ENCODE measurements at regions not wholly inside any gene's neighbourhood (a gene's known extent, or its start where the extent isn't known, plus 50 kb on each side); places are given as distances from the start of the nearest gene placed in this dataset.

DNA sequence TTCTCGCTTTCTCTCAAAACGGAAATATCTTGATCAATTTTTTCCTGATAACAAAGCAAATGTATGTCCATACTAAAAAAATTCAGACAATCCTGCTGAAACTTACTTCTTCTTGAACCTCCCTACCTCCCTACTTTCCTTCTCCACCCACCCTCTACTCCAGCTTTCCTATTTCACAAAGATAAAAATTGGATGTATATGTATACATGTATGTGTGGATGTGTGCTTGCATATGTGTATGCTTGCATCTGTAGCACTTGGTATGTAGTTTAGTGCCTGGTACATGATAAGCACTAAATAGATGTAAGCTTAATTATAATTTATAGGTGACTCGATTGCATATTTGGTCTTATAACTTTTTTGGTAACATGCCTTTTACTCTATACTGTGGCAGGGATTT, 167.5 kb upstream of the ITGA4 start:
- no peak overlapping the region for H3K4me3 ChIP-seq (ENCODE audit: low read depth, low read length)
- DNase-seq (ENCODE audit: low read depth, low spot score): no peak
- ChIA-PET CTCF (no interaction called here), POLR2A (no interaction called here)
- TF ChIP-seq, protein P1, sequence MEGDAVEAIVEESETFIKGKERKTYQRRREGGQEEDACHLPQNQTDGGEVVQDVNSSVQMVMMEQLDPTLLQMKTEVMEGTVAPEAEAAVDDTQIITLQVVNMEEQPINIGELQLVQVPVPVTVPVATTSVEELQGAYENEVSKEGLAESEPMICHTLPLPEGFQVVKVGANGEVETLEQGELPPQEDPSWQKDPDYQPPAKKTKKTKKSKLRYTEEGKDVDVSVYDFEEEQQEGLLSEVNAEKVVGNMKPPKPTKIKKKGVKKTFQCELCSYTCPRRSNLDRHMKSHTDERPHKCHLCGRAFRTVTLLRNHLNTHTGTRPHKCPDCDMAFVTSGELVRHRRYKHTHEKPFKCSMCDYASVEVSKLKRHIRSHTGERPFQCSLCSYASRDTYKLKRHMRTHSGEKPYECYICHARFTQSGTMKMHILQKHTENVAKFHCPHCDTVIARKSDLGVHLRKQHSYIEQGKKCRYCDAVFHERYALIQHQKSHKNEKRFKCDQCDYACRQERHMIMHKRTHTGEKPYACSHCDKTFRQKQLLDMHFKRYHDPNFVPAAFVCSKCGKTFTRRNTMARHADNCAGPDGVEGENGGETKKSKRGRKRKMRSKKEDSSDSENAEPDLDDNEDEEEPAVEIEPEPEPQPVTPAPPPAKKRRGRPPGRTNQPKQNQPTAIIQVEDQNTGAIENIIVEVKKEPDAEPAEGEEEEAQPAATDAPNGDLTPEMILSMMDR (IDR thresholded peaks at IDR 0.05; ENCODE audit: insufficient read depth, low read length, missing control alignments): no peak

DNA sequence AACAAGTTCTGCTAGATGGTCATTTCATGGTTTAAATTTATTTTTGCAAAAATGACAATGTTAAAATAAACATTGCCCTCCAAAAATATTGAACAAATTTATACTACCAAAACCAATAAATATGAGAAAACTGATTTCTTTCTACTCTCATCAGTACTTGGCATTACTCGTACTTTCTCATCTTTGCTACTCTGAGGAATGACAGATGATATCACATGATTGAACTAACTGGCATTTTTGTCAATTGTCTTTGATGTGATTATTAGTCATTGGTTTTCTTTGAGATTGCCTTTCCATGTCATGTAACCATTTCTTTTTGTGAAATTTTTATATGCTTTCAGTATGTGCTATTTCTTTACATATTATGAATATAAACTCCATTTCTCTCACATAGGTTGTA, 167.0 kb upstream of the ITGA4 start:
- H3K4me3 ChIP-seq (ENCODE audit: low read depth, low read length): no peak overlapping the region
- TF ChIP-seq, protein P1 (IDR thresholded peaks at IDR 0.05; ENCODE audit: insufficient read depth, low read length, missing control alignments): no peak
- CTCF ChIA-PET: no interaction called here
- POLR2A ChIA-PET: no interaction called here
- DNase-seq (ENCODE audit: low read depth, low spot score): no peak

DNA sequence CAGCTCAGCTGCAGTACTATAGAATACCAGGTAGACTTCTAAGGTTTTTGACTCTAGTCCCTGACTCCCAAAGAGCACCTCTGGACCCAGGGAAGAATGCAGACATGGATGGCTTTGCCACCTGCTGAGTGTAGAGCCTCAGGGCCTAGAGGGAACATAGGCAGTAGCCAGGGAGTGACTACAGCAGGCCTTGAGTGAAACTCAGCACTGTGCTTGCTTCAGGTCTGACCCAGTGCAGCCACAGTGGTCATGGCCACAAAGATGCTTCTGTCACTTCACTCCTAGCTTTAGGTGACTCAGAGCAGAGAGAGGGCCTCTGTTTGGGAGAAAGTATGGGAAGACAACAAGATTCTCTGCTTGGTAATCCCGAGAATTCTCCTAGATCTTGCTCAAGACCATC, 162.2 kb upstream of the ITGA4 start:
- TF ChIP-seq, protein P1 (IDR thresholded peaks at IDR 0.05; ENCODE audit: insufficient read depth, low read length, missing control alignments): no peak
- CTCF ChIA-PET: no interaction called here
- POLR2A ChIA-PET: no interaction called here
- no peak for DNase-seq (ENCODE audit: low read depth, low spot score)
- no peak overlapping the region for H3K4me3 ChIP-seq (ENCODE audit: low read depth, low read length)

DNA sequence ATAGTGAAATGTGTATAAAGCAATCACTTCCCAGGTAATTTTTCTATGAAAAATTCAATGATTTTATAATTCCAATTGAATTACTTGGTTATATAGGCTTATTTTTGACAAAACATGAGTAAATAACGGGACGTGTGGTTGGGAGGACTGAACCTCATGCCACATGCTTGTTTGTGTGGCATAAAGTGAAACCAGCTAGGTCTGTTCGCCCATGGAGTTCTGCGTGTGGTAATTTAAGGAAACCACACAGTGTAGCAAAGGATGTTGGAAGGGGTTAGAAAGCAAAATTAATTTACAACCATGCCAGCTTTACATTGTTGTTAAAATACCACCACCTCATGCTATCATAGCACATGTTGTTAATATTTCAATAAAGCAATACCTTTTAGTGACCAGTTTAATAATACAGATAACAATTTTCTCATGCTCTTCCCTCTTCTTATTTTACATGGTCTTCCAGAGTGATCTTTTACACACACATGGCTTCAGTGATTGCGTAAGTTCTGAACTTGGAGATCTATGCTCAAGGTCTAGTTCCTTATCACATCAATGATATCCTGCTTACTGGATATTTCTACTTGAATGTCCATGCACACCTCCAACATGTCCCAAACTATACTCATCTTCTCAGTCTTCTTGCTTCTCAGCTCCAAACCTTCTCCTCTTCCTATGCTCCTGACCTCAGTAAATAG, 156.4 kb upstream of the ITGA4 start:
- H3K4me3 ChIP-seq (ENCODE audit: low read depth, low read length): no peak overlapping the region
- no peak for DNase-seq (ENCODE audit: low read depth, low spot score)
- TF ChIP-seq, protein P1 (IDR thresholded peaks at IDR 0.05; ENCODE audit: insufficient read depth, low read length, missing control alignments): no peak
- ChIA-PET CTCF (no interaction called here), POLR2A (no interaction called here)

DNA sequence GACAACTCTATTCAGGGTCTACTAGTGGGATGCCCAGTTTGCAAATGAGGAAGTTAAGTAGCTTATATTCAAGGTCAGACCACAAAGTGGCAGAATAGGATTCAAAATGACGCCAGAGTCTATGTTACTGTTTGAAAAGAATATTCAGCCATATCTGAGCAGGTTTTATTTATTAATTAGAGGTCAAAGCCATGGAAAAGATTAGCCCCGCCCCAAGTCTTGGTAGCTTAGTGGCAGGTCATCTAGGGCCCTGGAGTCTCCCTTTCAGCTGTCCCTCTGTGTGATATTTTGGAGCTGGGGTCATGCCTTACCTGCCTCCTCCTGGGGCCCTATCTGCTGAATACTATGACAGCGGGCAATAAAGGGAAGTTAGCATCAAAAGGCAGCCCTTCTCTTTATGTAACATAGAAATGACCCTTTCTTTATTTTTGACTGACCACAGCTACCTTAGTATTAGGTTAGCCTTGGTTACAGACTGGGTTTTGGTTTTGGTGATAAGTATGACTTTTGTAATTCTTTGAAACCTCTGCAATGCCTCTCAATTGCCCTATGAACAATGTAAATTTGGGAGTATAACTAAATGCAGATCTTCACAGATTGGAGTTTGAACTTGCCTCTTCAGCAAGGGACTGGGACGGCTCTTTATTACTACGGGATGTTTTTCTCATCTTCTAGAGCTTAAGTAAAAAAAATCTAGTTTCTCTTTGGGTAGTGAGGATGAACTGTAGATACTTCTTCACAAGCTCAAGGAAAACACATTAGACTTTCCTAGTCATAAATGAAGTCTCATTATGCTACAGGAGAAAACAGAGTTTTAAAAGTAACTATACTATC, 153.0 kb upstream of the ITGA4 start:
- no peak overlapping the region for H3K4me3 ChIP-seq (ENCODE audit: low read depth, low read length)
- POLR2A ChIA-PET: no interaction called here
- CTCF ChIA-PET: interaction anchor here (0.8 kb wide), 1 partner anchor 14 kb away, joined by 3 read pairs; no protein-coding TSS in a partner anchor
- no peak for DNase-seq (ENCODE audit: low read depth, low spot score)
- TF ChIP-seq, protein P1 (IDR thresholded peaks at IDR 0.05; ENCODE audit: insufficient read depth, low read length, missing control alignments): no peak

DNA sequence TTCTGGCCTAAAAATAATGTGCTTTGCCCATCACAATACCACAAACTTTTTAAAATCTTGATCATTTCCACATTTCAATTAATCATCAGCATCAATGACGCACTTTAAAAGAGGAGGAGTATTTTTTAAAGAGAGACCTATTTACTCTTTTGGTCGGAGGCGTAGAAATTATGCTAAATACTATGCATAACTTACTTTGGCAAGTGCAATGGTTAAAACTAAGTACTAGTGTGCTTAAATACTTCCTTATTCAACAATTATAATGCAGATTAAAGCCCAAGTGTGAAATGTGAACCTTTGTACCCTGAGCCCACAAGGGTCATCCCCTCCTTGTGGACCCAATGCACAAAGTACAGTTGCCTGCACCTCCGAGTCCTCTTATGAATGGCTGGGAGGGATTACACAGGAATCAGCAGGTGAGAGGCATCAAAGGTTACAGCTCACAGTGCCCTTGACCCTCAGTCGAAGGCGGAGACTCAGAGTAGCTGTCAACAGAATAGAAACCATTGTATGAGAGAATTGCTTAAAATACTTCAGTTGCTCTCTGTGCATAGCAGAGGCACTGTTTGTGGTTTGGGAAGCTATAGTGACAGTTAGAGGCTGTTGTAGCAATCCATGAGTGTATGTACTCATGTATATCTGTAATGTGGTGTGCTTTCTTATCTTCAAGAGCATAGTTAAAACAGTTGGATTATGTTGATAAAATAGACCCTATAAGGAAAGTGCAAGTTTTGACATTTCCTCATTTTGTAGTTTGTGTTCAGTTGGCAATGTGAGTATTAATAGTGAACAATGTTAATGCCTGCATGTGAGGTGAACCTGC, 151.7 kb upstream of the ITGA4 start:
- TF ChIP-seq, protein P1 (IDR thresholded peaks at IDR 0.05; ENCODE audit: insufficient read depth, low read length, missing control alignments): no peak
- no peak overlapping the region for H3K4me3 ChIP-seq (ENCODE audit: low read depth, low read length)
- DNase-seq (ENCODE audit: low read depth, low spot score): no peak
- CTCF ChIA-PET: no interaction called here
- POLR2A ChIA-PET: no interaction called here
